Thyroid gland (tissue), 4 donors: ENCODE measurements at regions not wholly inside any gene's neighbourhood (a gene's known extent, or its start where the extent isn't known, plus 50 kb on each side); places are given as distances from the start of the nearest gene placed in this dataset.

ENCODE experiments used
- DNase-seq, 2 donors: peaks; one replicate each; pipeline ENCODE4 v3.0.0-alpha.2; 2019
- H3K27ac ChIP-seq, 3 donors: fragments of 200-600 bp; sonication (generic); 1 replicate in 2 of 3; 2 replicates in 1 of 3; pipeline ENCODE4 v1.5.1; 2016 to 2019; ENCODE audit warnings: mild to moderate bottlenecking in 1 of 3, moderate library complexity in 1 of 3
- H3K27me3 ChIP-seq: fragments of 200-600 bp; sonication (generic); one replicate; pipeline ENCODE4 v1.5.1; 2019
- H3K36me3 ChIP-seq, 2 donors: fragments of 200-600 bp; sonication (generic); one replicate each; pipeline ENCODE4 v1.5.1; 2016 to 2019
- H3K4me1 ChIP-seq, 2 donors: fragments of 200-600 bp; sonication (generic); one replicate each; pipeline ENCODE4 v1.5.1; 2017 to 2019
- H3K4me3 ChIP-seq, 3 donors: fragments of 200-600 bp; sonication (generic); replicated peaks in 1 of 3; 1 replicate in 2 of 3; 2 replicates in 1 of 3; pipeline ENCODE4 v1.5.1; 2016; ENCODE audit warnings: mild to moderate bottlenecking in 1 of 3
- H3K9me3 ChIP-seq: fragments of 200-600 bp; sonication (generic); one replicate; pipeline ENCODE4 v1.5.1; 2017
- POLR2A ChIP-seq, 2 donors: fragments of 450-650 bp; IDR thresholded peaks; one replicate each; pipeline ENCODE4 v1.6.1; 2017; ENCODE audit warnings: antibody characterized with exemption in 2 of 2, mild to moderate bottlenecking in 2 of 2, moderate library complexity in 1 of 2
- WGBS, 2 donors: methylation state at CpG; one replicate each; pipeline ENCODE4 v1.1.5; 2017; 5-methylcytosine and 5-hydroxymethylcytosine counted together
- intact Hi-C: fragments of 100-400 bp; cut with DNase I; formaldehyde crosslinking; loops from one replicate; pipeline ENCODE4 v1.15.1; 2023
- TF ChIP-seq, protein P1 (sequence below), 6 experiments: fragments of 200-600 bp in 3 of 6; fragments of 450-650 bp in 3 of 6; sonication (generic) in 3 of 6; IDR thresholded peaks; one replicate each; pipeline ENCODE4 v1.5.1; 2016 to 2019; ENCODE audit warnings: antibody characterized with exemption in 6 of 6, mild to moderate bottlenecking in 2 of 6, inconsistent platforms in 1 of 6, moderate library complexity in 1 of 6

DNA sequence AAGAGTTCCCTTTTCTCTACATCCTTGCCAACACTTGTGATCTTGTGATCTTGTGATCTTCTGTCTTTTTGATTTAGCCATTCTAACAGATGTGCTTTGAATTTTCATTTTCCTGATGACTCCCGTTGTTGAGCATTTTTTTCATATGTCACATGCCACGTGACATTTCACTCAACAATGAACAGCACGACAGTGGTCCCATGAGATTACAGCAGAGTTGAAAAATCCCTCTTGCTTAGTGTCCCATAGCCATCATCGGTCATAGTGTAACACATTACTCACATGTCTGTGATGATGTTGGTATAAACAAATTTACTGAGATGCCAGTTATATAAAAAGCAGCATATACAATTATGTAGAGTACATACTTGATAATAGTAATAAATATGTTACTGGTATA is 256.1 kb upstream of the OBI1 start:
- Histone ChIP-seq H3K9me3 (no peaks in the 10 kb centered on the region), H3K4me1 (no peaks in the 10 kb centered on the region), H3K4me3 (no peak overlapping the region), H3K36me3 (no peaks in the 10 kb centered on the region), H3K27ac (no peak overlapping the region), H3K27me3 (no peaks in the 10 kb centered on the region)
- DNase-seq, result no peak
- intact Hi-C loops, result no loop called here
- TF ChIP-seq, protein P1, sequence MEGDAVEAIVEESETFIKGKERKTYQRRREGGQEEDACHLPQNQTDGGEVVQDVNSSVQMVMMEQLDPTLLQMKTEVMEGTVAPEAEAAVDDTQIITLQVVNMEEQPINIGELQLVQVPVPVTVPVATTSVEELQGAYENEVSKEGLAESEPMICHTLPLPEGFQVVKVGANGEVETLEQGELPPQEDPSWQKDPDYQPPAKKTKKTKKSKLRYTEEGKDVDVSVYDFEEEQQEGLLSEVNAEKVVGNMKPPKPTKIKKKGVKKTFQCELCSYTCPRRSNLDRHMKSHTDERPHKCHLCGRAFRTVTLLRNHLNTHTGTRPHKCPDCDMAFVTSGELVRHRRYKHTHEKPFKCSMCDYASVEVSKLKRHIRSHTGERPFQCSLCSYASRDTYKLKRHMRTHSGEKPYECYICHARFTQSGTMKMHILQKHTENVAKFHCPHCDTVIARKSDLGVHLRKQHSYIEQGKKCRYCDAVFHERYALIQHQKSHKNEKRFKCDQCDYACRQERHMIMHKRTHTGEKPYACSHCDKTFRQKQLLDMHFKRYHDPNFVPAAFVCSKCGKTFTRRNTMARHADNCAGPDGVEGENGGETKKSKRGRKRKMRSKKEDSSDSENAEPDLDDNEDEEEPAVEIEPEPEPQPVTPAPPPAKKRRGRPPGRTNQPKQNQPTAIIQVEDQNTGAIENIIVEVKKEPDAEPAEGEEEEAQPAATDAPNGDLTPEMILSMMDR (IDR thresholded peaks at IDR 0.05), result no peak
- TF ChIP-seq POLR2A (IDR thresholded peaks at IDR 0.05), result no peak
- 81 to 85% methylated on average over 4 of the region's 4 CpGs for WGBS, 2 donors

- Histone ChIP-seq H3K4me1 (no peaks in the 10 kb centered on the region), H3K36me3 (no peaks in the 10 kb centered on the region), H3K27me3 (no peaks in the 10 kb centered on the region), H3K4me3 (no peak overlapping the region), H3K9me3 (no peaks in the 10 kb centered on the region), H3K27ac (no peak overlapping the region)
- intact Hi-C loops, result no loop called here
- TF ChIP-seq, protein P1 (IDR thresholded peaks at IDR 0.05), result no peak
- TF ChIP-seq POLR2A (IDR thresholded peaks at IDR 0.05), result no peak
- WGBS, 2 donors, result 77 to 78% methylated on average over 3 of the region's 3 CpGs
- DNase-seq, result no peak
These were observed 254.7 kb upstream of the OBI1 start for GRCh38 chr13:78913656-78914055.

GRCh38 chr13:78910147-78910546 is 251.2 kb upstream of the OBI1 start:
- no peak for TF ChIP-seq POLR2A (IDR thresholded peaks at IDR 0.05)
- TF ChIP-seq, protein P1 (IDR thresholded peaks at IDR 0.05), result no peak
- H3K4me3 ChIP-seq, result no peak overlapping the region
- no peaks in the 10 kb centered on the region for H3K36me3 ChIP-seq
- no peaks in the 10 kb centered on the region for H3K9me3 ChIP-seq
- intact Hi-C loops, result no loop called here
- 69 to 85% methylated on average over 7 of the region's 7 CpGs for WGBS, 2 donors
- no peak overlapping the region for H3K27ac ChIP-seq
- H3K4me1 ChIP-seq, result no peaks in the 10 kb centered on the region
- H3K27me3 ChIP-seq, result no peaks in the 10 kb centered on the region
- DNase-seq, result no peak

GRCh38 chr13:78909276-78909675 is 250.3 kb upstream of the OBI1 start:
- intact Hi-C loops, result no loop called here
- Histone ChIP-seq H3K36me3 (no peaks in the 10 kb centered on the region), H3K9me3 (no peaks in the 10 kb centered on the region), H3K27ac (no peak overlapping the region), H3K4me1 (no peaks in the 10 kb centered on the region), H3K4me3 (no peak overlapping the region), H3K27me3 (no peaks in the 10 kb centered on the region)
- WGBS, 2 donors, result 24 to 33% methylated on average over 4 of the region's 4 CpGs
- TF ChIP-seq, protein P1 (IDR thresholded peaks at IDR 0.05), result no peak
- no peak for TF ChIP-seq POLR2A (IDR thresholded peaks at IDR 0.05)
- no peak for DNase-seq

DNA sequence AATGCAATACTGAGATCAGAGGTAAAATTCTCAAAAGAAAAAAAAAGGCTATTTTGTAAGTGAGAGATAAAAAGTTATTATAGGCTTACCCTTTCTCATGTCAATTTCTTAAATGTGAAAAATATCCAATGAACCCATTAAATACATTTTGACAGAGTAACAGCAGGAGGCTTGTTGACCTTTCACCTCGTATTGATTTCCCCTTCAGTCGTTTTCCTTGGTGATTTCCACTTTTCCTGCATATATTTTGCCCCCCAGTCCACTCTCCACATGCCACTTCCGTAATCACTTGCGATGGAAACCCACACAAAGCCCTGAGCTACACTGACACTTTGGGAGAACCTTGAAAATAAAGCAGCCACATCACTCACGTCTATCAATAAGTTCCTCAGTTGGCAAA is 248.1 kb upstream of the OBI1 start:
- Histone ChIP-seq H3K4me1 (no peaks in the 10 kb centered on the region), H3K27ac (no peak overlapping the region), H3K9me3 (no peaks in the 10 kb centered on the region), H3K27me3 (no peaks in the 10 kb centered on the region), H3K36me3 (no peaks in the 10 kb centered on the region), H3K4me3 (no peak overlapping the region)
- 56 to 57% methylated on average over 5 of the region's 5 CpGs for WGBS, 2 donors
- no peak for DNase-seq
- TF ChIP-seq POLR2A (IDR thresholded peaks at IDR 0.05), result no peak
- TF ChIP-seq, protein P1 (IDR thresholded peaks at IDR 0.05), result no peak
- intact Hi-C loops, result no loop called here
